ENCODE measurements at regions not wholly inside any gene's neighbourhood (a gene's known extent, or its start where the extent isn't known, plus 50 kb on each side); places are given as distances from the start of the nearest gene placed in this dataset.
"Not testable (repeated sequence)": the region's sequence is repeated elsewhere in the genome, so short reads cannot be mapped to it uniquely, and the experiment has no call there.

DNA sequence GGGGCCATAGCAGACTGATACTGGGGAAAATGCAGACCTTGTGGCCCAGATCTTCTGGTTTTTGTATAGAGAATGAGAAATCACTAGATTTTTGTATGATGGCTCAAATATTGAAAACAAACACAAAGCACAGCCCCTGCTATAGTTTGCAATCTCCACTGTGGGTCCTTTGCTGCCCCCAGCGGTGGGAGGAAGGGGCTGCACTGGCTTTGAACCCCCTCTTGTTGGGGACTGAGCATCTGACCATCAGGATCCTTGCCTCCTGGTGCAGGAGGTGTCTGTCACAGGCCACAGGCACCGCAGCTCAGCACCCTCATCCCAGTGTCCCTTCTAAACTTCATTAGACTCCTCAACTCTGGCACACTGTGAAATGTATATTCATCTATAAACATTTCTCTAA lies 252.3 kb downstream of the BCL2L11 start:
- CTCF ChIA-PET; BruUV-seq (replicated peaks); H3K4me3 ChIP-seq (ENCODE audit: low read length); H3K36me3 ChIP-seq (ENCODE audit: low read depth, low read length); intact Hi-C loops (cut with micrococcal nuclease); H3K9ac ChIP-seq (ENCODE audit: low read length); H3F3A ChIP-seq (ENCODE audit: low read length, unreplicated experiment); DNase-seq; H3K27me3 ChIP-seq (ENCODE audit: low read length); H3K9me3 ChIP-seq (ENCODE audit: low read length); H3K9me2 ChIP-seq (replicated peaks; ENCODE audit: low read length); H4K20me1 ChIP-seq (ENCODE audit: low read length); H3K79me2 ChIP-seq (ENCODE audit: low read length); H3K4me2 ChIP-seq (ENCODE audit: low read length); H3K4me1 ChIP-seq (ENCODE audit: insufficient read depth, low read length); POLR2A ChIA-PET (ENCODE audit: unreplicated experiment); H2AFZ ChIP-seq (ENCODE audit: low read length); H3K27ac ChIP-seq (ENCODE audit: low read length): not testable (repeated sequence)
- peak; percentile 20; the same call in 1 of the 2 replicates for ATAC-seq

DNA sequence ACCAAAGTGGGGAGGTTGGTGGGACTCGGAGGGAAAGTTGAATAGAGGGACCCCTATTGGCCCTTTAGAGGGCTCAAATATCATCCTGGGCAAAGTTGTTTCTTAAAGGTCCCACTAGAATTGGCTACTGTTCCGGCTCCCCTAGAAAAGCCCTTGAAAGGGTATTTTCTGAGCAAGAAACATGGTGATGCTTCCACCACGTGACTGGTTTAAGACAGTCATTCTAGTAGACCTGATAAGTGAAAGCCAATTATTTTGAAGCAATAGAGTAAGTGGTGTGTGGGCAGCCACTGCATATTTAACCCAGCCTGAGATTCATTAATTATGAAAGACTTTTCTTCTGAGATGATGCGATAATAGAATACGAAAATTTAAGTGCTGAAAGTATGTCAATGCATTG lies 253.3 kb downstream of the BCL2L11 start:
- H3F3A ChIP-seq (ENCODE audit: low read length, unreplicated experiment); H3K79me2 ChIP-seq (ENCODE audit: low read length); intact Hi-C loops (cut with micrococcal nuclease); H4K20me1 ChIP-seq (ENCODE audit: low read length); H3K4me3 ChIP-seq (ENCODE audit: low read length); BruUV-seq (replicated peaks); DNase-seq; H3K36me3 ChIP-seq (ENCODE audit: low read depth, low read length); H3K27ac ChIP-seq (ENCODE audit: low read length); H3K27me3 ChIP-seq (ENCODE audit: low read length); H3K4me1 ChIP-seq (ENCODE audit: insufficient read depth, low read length); H3K9me2 ChIP-seq (replicated peaks; ENCODE audit: low read length); CTCF ChIA-PET; POLR2A ChIA-PET (ENCODE audit: unreplicated experiment); H3K9me3 ChIP-seq (ENCODE audit: low read length); H3K9ac ChIP-seq (ENCODE audit: low read length); H2AFZ ChIP-seq (ENCODE audit: low read length); ATAC-seq; H3K4me2 ChIP-seq (ENCODE audit: low read length): not testable (repeated sequence)

DNA sequence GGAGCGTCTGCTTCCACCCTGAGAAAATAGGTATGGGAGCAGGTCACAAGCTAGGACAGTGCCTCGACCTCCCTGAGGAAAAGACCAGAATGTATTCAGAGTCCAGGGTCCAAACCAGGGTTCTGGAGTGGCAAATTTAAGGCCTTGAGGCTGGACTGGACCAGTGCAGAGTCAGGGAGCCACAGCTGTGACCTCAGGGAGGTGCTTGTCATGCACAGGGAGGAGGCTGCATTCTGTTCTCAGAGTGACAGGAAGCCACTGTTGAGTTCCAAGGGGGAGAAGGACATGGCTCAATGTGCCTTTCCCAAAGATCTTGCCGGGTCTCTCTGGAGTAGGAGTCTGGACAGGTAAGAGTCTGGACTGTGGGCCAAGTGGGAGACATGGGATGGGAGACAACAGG lies 254.0 kb downstream of the BCL2L11 start:
- ATAC-seq; H3K27me3 ChIP-seq (ENCODE audit: low read length); H3F3A ChIP-seq (ENCODE audit: low read length, unreplicated experiment); H4K20me1 ChIP-seq (ENCODE audit: low read length); H2AFZ ChIP-seq (ENCODE audit: low read length); DNase-seq; H3K4me2 ChIP-seq (ENCODE audit: low read length); H3K9ac ChIP-seq (ENCODE audit: low read length); POLR2A ChIA-PET (ENCODE audit: unreplicated experiment); H3K4me1 ChIP-seq (ENCODE audit: insufficient read depth, low read length); BruUV-seq (replicated peaks); intact Hi-C loops (cut with micrococcal nuclease); H3K9me3 ChIP-seq (ENCODE audit: low read length); H3K27ac ChIP-seq (ENCODE audit: low read length); H3K9me2 ChIP-seq (replicated peaks; ENCODE audit: low read length); H3K4me3 ChIP-seq (ENCODE audit: low read length); CTCF ChIA-PET; H3K79me2 ChIP-seq (ENCODE audit: low read length); H3K36me3 ChIP-seq (ENCODE audit: low read depth, low read length): not testable (repeated sequence)

DNA sequence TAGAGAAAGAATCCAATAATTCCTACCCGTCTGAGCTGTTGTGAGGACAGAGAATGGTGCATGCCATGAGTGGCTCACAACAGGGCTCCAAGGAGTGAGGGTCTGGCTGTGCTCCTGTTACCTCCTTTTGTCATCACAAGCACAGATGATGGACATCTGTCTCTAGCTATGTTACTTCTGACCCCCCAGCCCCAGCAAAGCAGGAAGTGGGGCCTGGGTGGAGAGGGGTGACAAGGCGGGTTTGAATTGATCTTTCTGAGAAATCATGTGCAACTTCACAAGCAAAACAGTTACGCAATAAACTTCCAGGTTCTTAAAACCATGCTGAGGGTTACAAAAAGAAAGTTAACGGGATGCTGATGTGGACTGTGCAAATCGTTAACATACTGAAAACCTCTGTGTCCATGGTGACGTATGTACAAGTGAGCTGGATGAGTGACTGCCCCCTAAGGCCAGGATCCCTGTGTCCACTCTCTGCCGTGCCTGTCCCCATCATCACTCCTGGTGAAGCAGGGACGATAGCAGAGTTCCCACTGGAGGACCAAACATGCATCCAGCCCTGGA lies 254.7 kb downstream of the BCL2L11 start:
- H3K27me3 ChIP-seq (ENCODE audit: low read length); H3K9me2 ChIP-seq (replicated peaks; ENCODE audit: low read length); H3K27ac ChIP-seq (ENCODE audit: low read length); H3K4me2 ChIP-seq (ENCODE audit: low read length); H3K79me2 ChIP-seq (ENCODE audit: low read length); H2AFZ ChIP-seq (ENCODE audit: low read length); BruUV-seq (replicated peaks); H3K9ac ChIP-seq (ENCODE audit: low read length); ATAC-seq; H3K36me3 ChIP-seq (ENCODE audit: low read depth, low read length); DNase-seq; H3K4me3 ChIP-seq (ENCODE audit: low read length); H3K4me1 ChIP-seq (ENCODE audit: insufficient read depth, low read length); intact Hi-C loops (cut with micrococcal nuclease); H3F3A ChIP-seq (ENCODE audit: low read length, unreplicated experiment); H3K9me3 ChIP-seq (ENCODE audit: low read length); CTCF ChIA-PET; POLR2A ChIA-PET (ENCODE audit: unreplicated experiment); H4K20me1 ChIP-seq (ENCODE audit: low read length): not testable (repeated sequence)

DNA sequence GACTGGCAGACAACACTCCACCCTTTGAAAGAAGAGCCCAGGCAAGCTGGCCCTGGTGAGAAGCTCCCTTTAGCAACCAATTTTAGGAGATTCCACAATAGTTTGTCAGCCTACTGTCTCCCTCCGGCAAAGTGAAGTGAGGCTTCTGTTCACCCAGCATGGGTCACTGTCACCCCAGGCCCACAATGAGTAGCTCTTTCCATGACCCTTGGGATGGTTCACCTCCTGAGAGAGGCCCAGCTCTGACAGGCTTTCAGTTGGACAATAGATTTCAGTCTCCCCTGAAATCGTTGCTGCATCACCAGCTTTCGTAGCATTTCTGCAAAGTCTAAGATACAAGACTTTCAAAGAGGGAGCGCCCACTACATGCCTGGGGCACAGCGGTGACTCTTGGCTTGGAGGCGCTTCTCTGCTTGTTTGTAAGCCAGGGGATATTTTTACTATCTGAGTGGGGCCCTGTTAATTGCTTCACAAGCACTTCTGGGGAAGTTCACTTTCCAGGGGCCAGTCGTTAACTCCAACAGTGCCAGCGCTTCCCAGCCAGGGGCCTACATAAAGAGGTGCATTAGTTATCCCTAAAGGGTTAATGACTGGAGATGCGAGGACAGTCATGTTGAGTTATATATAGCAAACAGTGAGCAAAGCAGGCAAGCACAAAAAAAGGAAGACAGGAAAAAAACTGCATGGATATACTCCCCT lies 255.7 kb downstream of the BCL2L11 start:
- intact Hi-C loops (cut with micrococcal nuclease); BruUV-seq (replicated peaks); H3K36me3 ChIP-seq (ENCODE audit: low read depth, low read length); H3F3A ChIP-seq (ENCODE audit: low read length, unreplicated experiment); CTCF ChIA-PET; H3K79me2 ChIP-seq (ENCODE audit: low read length); H2AFZ ChIP-seq (ENCODE audit: low read length); H4K20me1 ChIP-seq (ENCODE audit: low read length); H3K9ac ChIP-seq (ENCODE audit: low read length); DNase-seq; H3K27ac ChIP-seq (ENCODE audit: low read length); H3K9me3 ChIP-seq (ENCODE audit: low read length); POLR2A ChIA-PET (ENCODE audit: unreplicated experiment); H3K27me3 ChIP-seq (ENCODE audit: low read length); H3K4me2 ChIP-seq (ENCODE audit: low read length); H3K4me3 ChIP-seq (ENCODE audit: low read length); ATAC-seq; H3K4me1 ChIP-seq (ENCODE audit: insufficient read depth, low read length); H3K9me2 ChIP-seq (replicated peaks; ENCODE audit: low read length): not testable (repeated sequence)

DNA sequence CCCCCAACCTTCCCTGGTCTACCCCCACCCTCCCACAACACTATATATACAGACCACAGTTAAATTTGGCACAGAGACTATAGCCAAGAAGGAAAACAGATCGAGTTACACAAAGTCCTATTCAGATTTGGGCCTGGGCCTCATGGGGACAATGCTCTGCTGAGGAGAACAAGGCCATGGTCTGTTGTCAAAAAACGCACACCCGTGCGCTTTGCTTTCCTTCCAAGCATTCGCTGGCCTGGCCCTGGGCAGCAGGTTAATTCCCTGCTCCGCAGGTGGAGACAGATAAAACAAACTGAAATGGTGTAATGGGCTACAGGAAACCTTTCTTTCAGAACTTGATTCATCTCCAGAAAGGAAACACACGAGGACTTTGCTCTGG lies 256.2 kb downstream of the BCL2L11 start:
- H2AFZ ChIP-seq (ENCODE audit: low read length); H3K27ac ChIP-seq (ENCODE audit: low read length); BruUV-seq (replicated peaks); POLR2A ChIA-PET (ENCODE audit: unreplicated experiment); H3K4me3 ChIP-seq (ENCODE audit: low read length); DNase-seq; H3K79me2 ChIP-seq (ENCODE audit: low read length); H3K27me3 ChIP-seq (ENCODE audit: low read length); H3K9me3 ChIP-seq (ENCODE audit: low read length); H3K36me3 ChIP-seq (ENCODE audit: low read depth, low read length); H3K9me2 ChIP-seq (replicated peaks; ENCODE audit: low read length); CTCF ChIA-PET; H4K20me1 ChIP-seq (ENCODE audit: low read length); intact Hi-C loops (cut with micrococcal nuclease); H3F3A ChIP-seq (ENCODE audit: low read length, unreplicated experiment); H3K4me2 ChIP-seq (ENCODE audit: low read length); H3K4me1 ChIP-seq (ENCODE audit: insufficient read depth, low read length); H3K9ac ChIP-seq (ENCODE audit: low read length): not testable (repeated sequence)
- ATAC-seq: peak; percentile 37

DNA sequence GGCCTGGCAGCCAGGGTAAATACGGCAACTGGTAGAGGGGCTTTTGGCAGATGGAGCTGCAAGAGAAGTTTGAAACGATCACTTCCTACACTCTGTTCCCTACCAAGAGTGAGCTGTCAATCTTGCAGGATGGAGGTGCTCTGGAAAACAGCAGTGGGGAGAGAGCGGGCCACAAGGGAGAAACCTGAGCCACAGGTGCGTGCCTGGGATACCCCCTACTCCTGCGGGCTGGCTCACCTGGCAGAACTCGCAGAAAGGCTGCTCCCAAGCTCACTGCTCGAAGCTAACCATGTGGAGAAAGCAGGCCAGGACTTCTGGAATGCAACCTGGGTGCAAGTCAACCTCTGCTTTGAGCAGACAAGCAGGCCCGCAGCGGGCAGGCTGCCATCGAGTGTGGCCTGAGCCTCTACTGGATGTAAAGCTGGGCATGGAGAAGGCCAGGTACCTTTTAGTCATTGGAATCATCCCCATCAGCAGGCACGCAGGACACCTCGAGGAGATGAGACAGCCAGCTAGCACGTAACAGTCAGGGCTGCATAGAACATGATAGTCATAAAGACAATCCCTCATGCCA lies 256.8 kb downstream of the BCL2L11 start:
- H3K9ac ChIP-seq (ENCODE audit: low read length); POLR2A ChIA-PET (ENCODE audit: unreplicated experiment); intact Hi-C loops (cut with micrococcal nuclease); H3K36me3 ChIP-seq (ENCODE audit: low read depth, low read length); ATAC-seq; H3K27me3 ChIP-seq (ENCODE audit: low read length); H3K4me1 ChIP-seq (ENCODE audit: insufficient read depth, low read length); H3K9me2 ChIP-seq (replicated peaks; ENCODE audit: low read length); H3K4me2 ChIP-seq (ENCODE audit: low read length); H3K79me2 ChIP-seq (ENCODE audit: low read length); CTCF ChIA-PET; H3K4me3 ChIP-seq (ENCODE audit: low read length); H2AFZ ChIP-seq (ENCODE audit: low read length); BruUV-seq (replicated peaks); DNase-seq; H4K20me1 ChIP-seq (ENCODE audit: low read length); H3F3A ChIP-seq (ENCODE audit: low read length, unreplicated experiment); H3K9me3 ChIP-seq (ENCODE audit: low read length); H3K27ac ChIP-seq (ENCODE audit: low read length): not testable (repeated sequence)

All from PC-3 (cell line).